ENCODE measurements at regions not wholly inside any gene's neighbourhood (a gene's known extent, or its start where the extent isn't known, plus 50 kb on each side); places are given as distances from the start of the nearest gene placed in this dataset.

- TF ChIP-seq CTCF (conservative IDR thresholded peaks at IDR 0.05; ENCODE audit: low read length) = no peak
- TF ChIP-seq EZH2phosphoT487 (IDR thresholded peaks at IDR 0.05; ENCODE audit: borderline replicate concordance, low read depth, low read length) = no peak
Observed at GRCh38 chr5:103821361-103821760, 258.8 kb upstream of the NUDT12 start.
